ENCODE measurements at regions not wholly inside any gene's neighbourhood (a gene's known extent, or its start where the extent isn't known, plus 50 kb on each side); places are given as distances from the start of the nearest gene placed in this dataset.

GRCh38 chr3:118811236-118811732 is 223.4 kb downstream of the IGSF11 start:
- H3K4me1 ChIP-seq (ENCODE audit: control insufficient read depth in 2 of 3, insufficient read depth in 2 of 3, low read depth in 1 of 3, low read length in 3 of 3): no peaks in the 10 kb centered on the region
- no peak overlapping the region for H3K9ac ChIP-seq (ENCODE audit: low read length in 3 of 3)
- H3K9me3 ChIP-seq (ENCODE audit: control insufficient read depth in 2 of 3, insufficient read depth in 1 of 3, low read length in 3 of 3): no peaks in the 10 kb centered on the region
- H3K27me3 ChIP-seq (ENCODE audit: control insufficient read depth, insufficient read depth, low read length): no peaks in the 10 kb centered on the region
- FAIRE-seq (no peak), DNase-seq (no peak)
- intact Hi-C loops (cut with DNase I): no loop called here
- H3K36me3 ChIP-seq (ENCODE audit: control insufficient read depth in 2 of 3, insufficient read depth in 3 of 3, low read length in 3 of 3): no peaks in the 10 kb centered on the region
- H3K4me3 ChIP-seq (ENCODE audit: low read length in 3 of 3): no peak overlapping the region
- TF ChIP-seq CTCF (IDR thresholded peaks at IDR 0.05; ENCODE audit: borderline replicate concordance, extremely low read depth, insufficient read depth): no peak
- H3K27ac ChIP-seq (ENCODE audit: low read depth in 2 of 2, low read length in 2 of 2): no peak overlapping the region

- intact Hi-C loops (cut with DNase I): no loop called here
- H3K9ac ChIP-seq (ENCODE audit: low read length in 3 of 3): no peak overlapping the region
- H3K27me3 ChIP-seq (ENCODE audit: control insufficient read depth, insufficient read depth, low read length): no peaks in the 10 kb centered on the region
- DNase-seq (no peak), FAIRE-seq (no peak)
- H3K27ac ChIP-seq (ENCODE audit: low read depth in 2 of 2, low read length in 2 of 2): no peak overlapping the region
- no peaks in the 10 kb centered on the region for H3K9me3 ChIP-seq (ENCODE audit: control insufficient read depth in 2 of 3, insufficient read depth in 1 of 3, low read length in 3 of 3)
- no peak overlapping the region for H3K4me3 ChIP-seq (ENCODE audit: low read length in 3 of 3)
- H3K36me3 ChIP-seq (ENCODE audit: control insufficient read depth in 2 of 3, insufficient read depth in 3 of 3, low read length in 3 of 3): no peaks in the 10 kb centered on the region
- H3K4me1 ChIP-seq (ENCODE audit: control insufficient read depth in 2 of 3, insufficient read depth in 2 of 3, low read depth in 1 of 3, low read length in 3 of 3): no peaks in the 10 kb centered on the region
- no peak for TF ChIP-seq CTCF (IDR thresholded peaks at IDR 0.05; ENCODE audit: borderline replicate concordance, extremely low read depth, insufficient read depth)
Observed at GRCh38 chr3:118813472-118813871, 221.2 kb downstream of the IGSF11 start.

GRCh38 chr3:118817748-118818165 is 216.9 kb downstream of the IGSF11 start:
- H3K9ac ChIP-seq (ENCODE audit: low read length in 3 of 3): no peak overlapping the region
- FAIRE-seq (peak; percentile 75), DNase-seq (peak in 3 of 5 donors; percentile 33 to 81 (median 68))
- H3K36me3 ChIP-seq (ENCODE audit: control insufficient read depth in 2 of 3, insufficient read depth in 3 of 3, low read length in 3 of 3): no peaks in the 10 kb centered on the region
- H3K27me3 ChIP-seq (ENCODE audit: control insufficient read depth, insufficient read depth, low read length): no peaks in the 10 kb centered on the region
- no peak overlapping the region for H3K27ac ChIP-seq (ENCODE audit: low read depth in 2 of 2, low read length in 2 of 2)
- no peaks in the 10 kb centered on the region for H3K4me1 ChIP-seq (ENCODE audit: control insufficient read depth in 2 of 3, insufficient read depth in 2 of 3, low read depth in 1 of 3, low read length in 3 of 3)
- intact Hi-C loops (cut with DNase I): no loop called here
- no peak overlapping the region for H3K4me3 ChIP-seq (ENCODE audit: low read length in 3 of 3)
- H3K9me3 ChIP-seq (ENCODE audit: control insufficient read depth in 2 of 3, insufficient read depth in 1 of 3, low read length in 3 of 3): no peaks in the 10 kb centered on the region
- TF ChIP-seq CTCF (IDR thresholded peaks at IDR 0.05; ENCODE audit: borderline replicate concordance, extremely low read depth, insufficient read depth): peak; percentile 73

- Histone ChIP-seq H3K27ac (ENCODE audit: low read depth in 2 of 2, low read length in 2 of 2) (no peak overlapping the region), H3K9me3 (ENCODE audit: control insufficient read depth in 2 of 3, insufficient read depth in 1 of 3, low read length in 3 of 3) (no peaks in the 10 kb centered on the region), H3K4me3 (ENCODE audit: low read length in 3 of 3) (no peak overlapping the region), H3K9ac (ENCODE audit: low read length in 3 of 3) (no peak overlapping the region), H3K27me3 (ENCODE audit: control insufficient read depth, insufficient read depth, low read length) (no peaks in the 10 kb centered on the region), H3K36me3 (ENCODE audit: control insufficient read depth in 2 of 3, insufficient read depth in 3 of 3, low read length in 3 of 3) (no peaks in the 10 kb centered on the region), H3K4me1 (ENCODE audit: control insufficient read depth in 2 of 3, insufficient read depth in 2 of 3, low read depth in 1 of 3, low read length in 3 of 3) (no peaks in the 10 kb centered on the region)
- intact Hi-C loops (cut with DNase I): no loop called here
- DNase-seq (no peak), FAIRE-seq (no peak)
- TF ChIP-seq CTCF (IDR thresholded peaks at IDR 0.05; ENCODE audit: borderline replicate concordance, extremely low read depth, insufficient read depth): no peak
Observed at GRCh38 chr3:118818386-118818785, 216.3 kb downstream of the IGSF11 start.

Measured in kidney (tissue), 13 donors.